Epithelial cell of esophagus (primary cell): ENCODE measurements at regions not wholly inside any gene's neighbourhood (a gene's known extent, or its start where the extent isn't known, plus 50 kb on each side); places are given as distances from the start of the nearest gene placed in this dataset.

Experiments used
- DNase-seq: peaks from one replicate; pipeline ENCODE4 v3.0.0; 2010; ENCODE audit warnings: low read depth
- H3K4me3 ChIP-seq: 2 replicates; pipeline ENCODE4 v1.5.1; 2011; ENCODE audit warnings: mild to moderate bottlenecking, low read length, control low read depth
- CTCF ChIP-seq: IDR thresholded peaks from 2 replicates; pipeline ENCODE4 v1.5.1; 2011; ENCODE audit warnings: low read depth, mild to moderate bottlenecking, low read length, control low read depth, inconsistent platforms; ENCODE audit not compliant: insufficient read depth; ENCODE audit errors: missing control alignments

GRCh38 chr18:43622024-43622423 lies 344.7 kb upstream of the SYT4 start:
- no peak for TF ChIP-seq CTCF
- no peak overlapping the region for H3K4me3 ChIP-seq
- no peak for DNase-seq

- no peak overlapping the region for H3K4me3 ChIP-seq
- no peak for TF ChIP-seq CTCF
- DNase-seq = no peak
Measured at GRCh38 chr18:43625582-43625981, 348.3 kb upstream of the SYT4 start.

GRCh38 chr18:43627848-43628530 lies 350.7 kb upstream of the SYT4 start:
- H3K4me3 ChIP-seq = no peak overlapping the region
- no peak for DNase-seq
- no peak for TF ChIP-seq CTCF

- DNase-seq = no peak
- H3K4me3 ChIP-seq = no peak overlapping the region
- no peak for TF ChIP-seq CTCF
Measured at GRCh38 chr18:43634994-43635393, 357.7 kb upstream of the SYT4 start.

GRCh38 chr18:43635397-43635796 lies 358.1 kb upstream of the SYT4 start:
- DNase-seq = no peak
- TF ChIP-seq CTCF = no peak
- no peak overlapping the region for H3K4me3 ChIP-seq

DNA sequence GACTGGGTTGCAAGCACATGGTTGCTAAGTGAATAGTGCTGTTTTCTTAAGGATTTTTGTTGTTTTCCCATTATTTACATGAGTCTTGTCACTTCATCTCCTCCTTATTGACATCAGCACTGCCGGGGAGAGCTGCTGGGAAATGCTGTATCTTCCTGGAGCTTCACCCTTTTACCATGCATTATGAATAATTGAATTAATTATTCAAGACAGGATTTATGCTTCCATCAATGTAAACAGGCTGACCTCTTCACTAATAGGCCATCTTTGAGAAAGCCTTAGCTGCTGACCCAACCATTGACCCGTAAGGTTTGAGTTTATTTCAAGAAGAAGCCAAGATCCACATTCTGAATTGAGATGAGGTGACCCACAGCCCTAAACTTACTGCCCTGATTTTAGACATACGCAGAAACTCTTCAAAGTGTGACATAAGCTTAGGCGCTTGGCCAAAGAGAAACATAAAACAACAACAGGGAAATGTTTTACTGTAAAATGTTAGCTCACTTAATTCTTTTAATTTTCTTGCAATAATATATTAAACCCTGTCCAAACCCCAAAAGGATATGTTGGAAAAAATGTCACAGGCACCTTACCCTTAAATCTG lies 365.5 kb upstream of the SYT4 start:
- H3K4me3 ChIP-seq = no peak overlapping the region
- no peak for TF ChIP-seq CTCF
- no peak for DNase-seq

GRCh38 chr18:43648002-43648401 lies 370.7 kb upstream of the SYT4 start:
- DNase-seq = no peak
- TF ChIP-seq CTCF = no peak
- no peak overlapping the region for H3K4me3 ChIP-seq
